ES-I3 (cell line): ENCODE measurements at regions not wholly inside any gene's neighbourhood (a gene's known extent, or its start where the extent isn't known, plus 50 kb on each side); places are given as distances from the start of the nearest gene placed in this dataset.

Experiments used
- H3K36me3 ChIP-seq: 2 replicates; pipeline ENCODE4 v1.6.1; 2013; ENCODE audit warnings: mild to moderate bottlenecking, low read length, control low read depth, moderate library complexity; ENCODE audit not compliant: insufficient read depth
- H3K4me1 ChIP-seq: 2 replicates; pipeline ENCODE4 v1.6.1; 2013; ENCODE audit warnings: mild to moderate bottlenecking, control low read depth, low read length; ENCODE audit not compliant: insufficient read depth
- H3K9ac ChIP-seq: 2 replicates; pipeline ENCODE4 v1.6.1; 2013; ENCODE audit warnings: low read depth, mild to moderate bottlenecking, low read length, moderate library complexity
- H3K9me3 ChIP-seq: 2 replicates; pipeline ENCODE4 v1.6.1; 2013; ENCODE audit warnings: mild to moderate bottlenecking, low read length, moderate library complexity; ENCODE audit not compliant: control insufficient read depth, insufficient read depth

- Histone ChIP-seq H3K4me1 (0 out of 2 replicates have a peak, but pooled peaks cover 3% of the 10 kb centered on the region), H3K9ac (no peak overlapping the region), H3K9me3 (no peaks in the 10 kb centered on the region), H3K36me3 (no peaks in the 10 kb centered on the region)
Measured at GRCh38 chr6:81988446-81988845, 236.0 kb upstream of the TENT5A start.

- Histone ChIP-seq H3K4me1 (0 out of 2 replicates have a peak, but pooled peaks cover 3% of the 10 kb centered on the region), H3K9me3 (no peaks in the 10 kb centered on the region), H3K9ac (no peak overlapping the region), H3K36me3 (no peaks in the 10 kb centered on the region)
Measured at GRCh38 chr6:81987293-81987692, 234.8 kb upstream of the TENT5A start.

DNA sequence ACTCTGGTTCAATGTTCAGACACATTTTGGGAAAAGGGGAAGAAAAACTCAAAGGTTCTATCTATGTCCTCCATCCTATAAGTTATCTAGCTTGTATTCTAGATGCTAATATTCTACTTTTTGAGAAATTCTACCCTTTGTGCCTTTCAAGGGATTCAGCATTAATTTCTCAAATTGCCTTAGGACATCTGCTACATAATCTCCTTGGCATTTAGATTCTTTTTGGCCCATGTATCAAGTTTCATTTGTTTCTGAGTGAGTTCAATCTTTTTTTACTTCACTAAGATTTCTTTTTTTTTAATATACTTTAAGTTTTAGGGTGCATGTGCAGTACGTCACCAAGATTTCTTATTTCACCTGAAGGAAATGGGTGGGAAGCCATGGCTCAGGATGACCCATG lies 232.7 kb upstream of the TENT5A start:
- Histone ChIP-seq H3K9me3 (0 out of 2 replicates have a peak, but pooled peaks cover 2% of the 10 kb centered on the region), H3K9ac (no peak overlapping the region), H3K4me1 (0 out of 2 replicates have a peak, but pooled peaks cover 3% of the 10 kb centered on the region), H3K36me3 (no peaks in the 10 kb centered on the region)

DNA sequence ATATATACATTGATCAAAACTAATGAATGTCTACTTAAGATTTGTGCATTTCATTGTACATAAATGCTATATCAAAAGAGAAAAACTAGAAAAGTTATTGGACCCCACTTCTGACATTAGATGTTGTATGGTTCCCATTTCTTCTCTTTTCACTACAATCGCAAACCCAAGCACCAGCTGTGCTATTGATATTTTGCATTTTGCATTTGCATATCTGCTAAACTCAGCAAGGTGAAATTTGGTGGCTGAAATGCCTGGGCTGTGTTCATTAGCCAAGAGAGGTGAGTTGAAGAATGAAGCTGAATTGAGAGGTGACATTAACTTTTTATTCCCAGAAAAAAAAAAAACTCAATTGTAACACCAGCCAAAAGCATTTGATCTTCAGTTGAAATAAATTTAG lies 232.1 kb upstream of the TENT5A start:
- Histone ChIP-seq H3K9me3 (0 out of 2 replicates have a peak, but pooled peaks cover 2% of the 10 kb centered on the region), H3K9ac (no peak overlapping the region), H3K4me1 (0 out of 2 replicates have a peak, but pooled peaks cover 3% of the 10 kb centered on the region), H3K36me3 (no peaks in the 10 kb centered on the region)

GRCh38 chr6:81981812-81982211 lies 229.3 kb upstream of the TENT5A start:
- 0 out of 2 replicates have a peak, but pooled peaks cover 3% of the 10 kb centered on the region for H3K4me1 ChIP-seq
- 0 out of 2 replicates have a peak, but pooled peaks cover 2% of the 10 kb centered on the region for H3K9me3 ChIP-seq
- no peak overlapping the region for H3K9ac ChIP-seq
- H3K36me3 ChIP-seq = no peaks in the 10 kb centered on the region

- no peak overlapping the region for H3K9ac ChIP-seq
- no peaks in the 10 kb centered on the region for H3K36me3 ChIP-seq
- H3K9me3 ChIP-seq = 0 out of 2 replicates have a peak, but pooled peaks cover 2% of the 10 kb centered on the region
- 0 out of 2 replicates have a peak, but pooled peaks cover under 1% of the 10 kb centered on the region for H3K4me1 ChIP-seq
Measured at GRCh38 chr6:81979767-81980166, 227.3 kb upstream of the TENT5A start.

GRCh38 chr6:81979329-81979728 lies 226.8 kb upstream of the TENT5A start:
- H3K36me3 ChIP-seq = no peaks in the 10 kb centered on the region
- H3K9ac ChIP-seq = no peak overlapping the region
- no peaks in the 10 kb centered on the region for H3K4me1 ChIP-seq
- 0 out of 2 replicates have a peak, but pooled peaks cover 2% of the 10 kb centered on the region for H3K9me3 ChIP-seq

DNA sequence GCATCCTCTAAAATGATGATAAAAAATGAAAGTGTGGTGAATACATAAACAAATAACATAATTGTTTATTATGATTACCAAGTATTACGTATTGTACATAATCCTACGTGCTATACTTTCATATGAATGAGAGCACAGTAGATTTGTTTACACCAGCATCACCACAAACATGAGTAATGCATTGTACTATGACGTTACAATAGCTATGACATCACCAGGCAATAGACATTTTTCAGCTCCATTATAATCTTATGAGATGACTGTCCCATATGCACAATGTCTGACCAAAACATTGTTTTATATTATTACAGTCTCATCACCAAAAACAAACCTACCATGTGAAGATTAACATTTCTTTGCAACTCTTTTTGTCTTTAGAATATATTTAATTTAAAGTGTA lies 225.7 kb upstream of the TENT5A start:
- Histone ChIP-seq H3K9me3 (0 out of 2 replicates have a peak, but pooled peaks cover 2% of the 10 kb centered on the region), H3K4me1 (no peaks in the 10 kb centered on the region), H3K9ac (no peak overlapping the region), H3K36me3 (no peaks in the 10 kb centered on the region)

- no peaks in the 10 kb centered on the region for H3K4me1 ChIP-seq
- 0 out of 2 replicates have a peak, but pooled peaks cover 2% of the 10 kb centered on the region for H3K9me3 ChIP-seq
- H3K9ac ChIP-seq = no peak overlapping the region
- no peaks in the 10 kb centered on the region for H3K36me3 ChIP-seq
Measured at GRCh38 chr6:81977486-81977885, 225.0 kb upstream of the TENT5A start.

GRCh38 chr6:81969814-81970213 lies 217.3 kb upstream of the TENT5A start:
- no peaks in the 10 kb centered on the region for H3K36me3 ChIP-seq
- H3K9ac ChIP-seq = peak overlapping the region; percentile 16; the same call in 1 of the 2 replicates
- H3K9me3 ChIP-seq = no peaks in the 10 kb centered on the region; the same call in 1 of the 2 replicates
- H3K4me1 ChIP-seq = peaks cover 4% of the 10 kb centered on the region; the same call in 1 of the 2 replicates

- H3K9me3 ChIP-seq = no peaks in the 10 kb centered on the region; the same call in 1 of the 2 replicates
- H3K9ac ChIP-seq = no peak overlapping the region
- H3K4me1 ChIP-seq = peaks cover 4% of the 10 kb centered on the region; the same call in 1 of the 2 replicates
- H3K36me3 ChIP-seq = no peaks in the 10 kb centered on the region
Measured at GRCh38 chr6:81969011-81969410, 216.5 kb upstream of the TENT5A start.

DNA sequence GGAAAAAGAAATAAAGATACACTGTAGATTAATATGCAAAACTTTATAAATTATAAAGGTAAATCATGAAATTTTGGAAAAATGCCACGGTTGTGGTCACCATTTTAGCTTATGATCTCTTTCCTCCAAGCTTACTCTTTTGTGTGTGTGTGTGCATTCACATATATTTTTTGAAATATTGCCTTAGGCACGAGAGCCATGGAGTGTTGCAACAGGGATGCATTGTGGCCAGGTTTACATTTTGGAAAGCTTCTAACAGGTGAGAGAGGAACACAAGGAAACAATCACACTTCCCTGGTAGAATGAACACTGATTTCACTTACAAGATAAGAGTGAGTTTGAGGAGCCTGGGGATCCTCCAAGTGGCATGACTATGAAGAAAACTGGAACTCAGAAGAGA lies 214.5 kb upstream of the TENT5A start:
- no peaks in the 10 kb centered on the region for H3K9me3 ChIP-seq
- no peak overlapping the region for H3K9ac ChIP-seq
- H3K36me3 ChIP-seq = no peaks in the 10 kb centered on the region
- H3K4me1 ChIP-seq = peaks cover 4% of the 10 kb centered on the region; the same call in 1 of the 2 replicates

DNA sequence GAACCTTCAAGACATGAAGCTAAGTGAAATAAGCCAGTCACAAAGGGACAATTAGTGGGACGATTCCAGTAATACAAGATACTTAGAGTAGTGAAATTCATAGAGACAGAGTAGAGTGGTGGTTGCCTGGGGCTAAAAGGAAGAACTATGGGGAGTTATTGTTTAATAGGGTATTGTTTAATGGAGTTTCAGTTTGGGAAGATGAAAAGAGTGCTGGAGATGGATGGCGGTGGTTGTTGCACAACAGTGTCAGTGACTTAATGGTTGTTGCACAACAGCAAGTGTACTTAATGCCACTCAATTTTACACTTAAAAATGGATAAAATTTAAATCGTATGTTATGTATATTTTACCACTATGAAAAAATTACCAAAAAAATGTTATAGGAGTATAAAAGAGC lies 209.7 kb upstream of the TENT5A start:
- H3K9ac ChIP-seq = no peak overlapping the region
- H3K36me3 ChIP-seq = no peaks in the 10 kb centered on the region
- no peaks in the 10 kb centered on the region for H3K4me1 ChIP-seq

GRCh38 chr6:81950877-81951276 lies 198.4 kb upstream of the TENT5A start:
- no peak overlapping the region for H3K9ac ChIP-seq
- H3K36me3 ChIP-seq = no peaks in the 10 kb centered on the region
- H3K9me3 ChIP-seq = no peaks in the 10 kb centered on the region
- no peaks in the 10 kb centered on the region for H3K4me1 ChIP-seq

More for the DNA sequence above, 209.7 kb upstream of the TENT5A start:
- 0 out of 2 replicates have a peak, but pooled peaks cover 5% of the 10 kb centered on the region for H3K9me3 ChIP-seq

DNA sequence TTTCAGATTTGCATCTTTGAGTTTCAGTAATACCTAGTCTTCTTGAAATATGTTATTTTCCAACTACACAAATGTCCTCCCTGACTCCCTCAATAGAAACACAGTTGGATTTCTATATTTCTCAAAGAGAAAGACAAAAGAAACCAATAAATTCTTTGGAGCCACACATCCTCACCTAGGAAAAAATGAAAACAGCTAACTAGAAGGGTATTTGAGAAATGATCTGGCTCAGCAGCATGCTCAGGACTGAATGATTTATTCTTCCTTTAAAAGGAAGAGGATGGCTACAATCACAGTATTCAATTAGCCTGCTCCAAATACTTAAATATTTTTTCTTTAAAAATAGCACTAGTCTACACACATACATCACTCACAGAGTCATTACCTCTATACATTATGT lies 196.4 kb upstream of the TENT5A start:
- no peaks in the 10 kb centered on the region for H3K4me1 ChIP-seq
- no peaks in the 10 kb centered on the region for H3K9me3 ChIP-seq
- H3K9ac ChIP-seq = no peak overlapping the region
- H3K36me3 ChIP-seq = no peaks in the 10 kb centered on the region
